HG03097 (cell line): ENCODE measurements at regions not wholly inside any gene's neighbourhood (a gene's known extent, or its start where the extent isn't known, plus 50 kb on each side); places are given as distances from the start of the nearest gene placed in this dataset.

Experiments used
- ATAC-seq: cut with Tn5 transposase; IDR thresholded peaks from one replicate; pipeline ENCODE4 v1.9.1; 2021; ENCODE audit not compliant: unreplicated experiment, low FRiP score

GRCh38 chr13:38518328-38518727 lies 168.5 kb upstream of the FREM2 start:
- no peak for ATAC-seq

DNA sequence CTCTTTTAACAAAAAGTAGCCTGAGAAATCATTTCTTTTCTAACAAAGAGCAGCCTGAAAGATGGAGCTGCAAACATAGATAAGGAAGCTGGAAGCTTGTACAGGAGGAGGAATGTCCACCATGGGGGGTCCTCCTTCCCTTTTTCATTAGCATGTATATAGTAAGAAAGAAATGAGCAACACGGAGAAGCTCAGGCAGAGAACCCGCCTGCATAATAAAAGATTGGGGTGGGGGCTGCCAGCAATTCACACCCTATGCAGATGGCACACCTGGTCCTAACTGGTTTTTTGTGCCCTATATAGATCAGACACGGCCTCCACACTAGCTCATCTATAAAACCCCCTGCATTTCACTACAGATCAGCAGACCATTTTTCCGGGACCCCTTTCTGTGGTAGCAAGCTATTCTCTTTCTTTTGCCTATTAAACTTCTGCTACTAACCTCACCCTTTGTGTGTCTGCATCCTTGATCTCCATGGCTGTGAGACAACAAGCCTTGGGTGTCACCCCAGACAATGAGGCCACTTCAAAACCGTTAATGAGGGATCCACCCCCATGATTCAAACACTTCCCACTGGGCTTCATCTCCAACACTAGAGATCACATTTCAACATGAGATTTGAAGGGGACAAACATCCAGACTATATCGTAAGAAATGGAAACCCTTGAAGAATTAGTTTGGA lies 167.5 kb upstream of the FREM2 start:
- no peak for ATAC-seq

GRCh38 chr13:38520041-38520440 lies 166.8 kb upstream of the FREM2 start:
- ATAC-seq: no peak

- ATAC-seq: no peak
Measured at GRCh38 chr13:38527140-38527539, 159.7 kb upstream of the FREM2 start.

DNA sequence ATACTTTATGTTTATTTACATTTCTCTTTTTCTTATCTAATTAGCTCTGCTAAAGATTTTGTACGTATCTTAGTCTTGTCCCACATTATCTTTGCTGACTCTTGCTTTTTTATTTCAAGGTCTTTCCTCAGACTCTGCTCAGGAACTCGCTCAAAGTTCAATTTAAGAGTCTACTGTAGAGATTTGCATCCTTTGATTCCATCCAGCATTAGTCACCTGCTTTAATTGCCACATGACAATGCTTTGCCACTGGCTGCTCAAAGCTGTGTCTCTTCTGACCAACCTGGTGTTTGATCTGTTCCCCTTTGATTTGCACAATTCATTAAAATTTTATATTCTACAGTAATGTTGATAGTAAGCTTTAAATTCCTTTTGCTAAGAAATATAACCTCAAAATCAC lies 157.9 kb upstream of the FREM2 start:
- no peak for ATAC-seq

DNA sequence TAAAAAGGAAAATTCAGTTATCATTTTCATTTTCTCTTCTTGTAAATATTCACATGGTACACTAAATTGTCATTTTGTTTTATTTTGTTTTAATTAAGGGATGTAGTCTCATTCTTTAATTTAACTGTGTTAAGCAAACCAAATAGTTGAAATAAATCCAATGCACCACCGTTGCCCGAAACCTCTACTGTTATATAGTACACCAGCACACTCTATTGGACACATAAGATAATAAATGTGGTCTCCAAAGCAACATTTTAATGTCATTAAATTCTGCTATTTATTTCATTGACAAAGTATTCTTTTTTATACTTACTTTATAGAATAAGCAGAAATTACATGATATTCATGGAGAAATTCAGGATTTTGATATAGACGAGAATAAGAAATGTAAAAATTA lies 156.4 kb upstream of the FREM2 start:
- ATAC-seq: no peak

GRCh38 chr13:38535261-38535660 lies 151.6 kb upstream of the FREM2 start:
- no peak for ATAC-seq

DNA sequence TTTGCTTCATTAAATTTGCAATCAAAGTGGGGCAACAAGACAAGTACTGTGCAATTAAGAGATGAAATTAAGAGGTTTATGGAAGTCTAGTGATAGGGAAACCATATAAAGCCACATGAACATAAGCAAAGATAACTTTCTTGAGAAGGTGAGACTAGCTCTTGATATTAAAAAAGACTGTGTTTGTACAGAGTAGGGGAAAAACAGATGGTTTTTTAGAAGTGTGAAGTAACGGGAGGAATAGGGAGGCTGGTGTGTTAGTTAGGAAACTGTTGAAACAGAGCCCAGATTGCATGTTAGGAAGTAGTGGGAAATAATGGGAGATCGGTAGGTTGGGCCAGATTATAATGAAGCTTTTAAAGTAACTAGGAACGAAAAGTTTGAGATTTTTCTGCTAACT lies 149.8 kb upstream of the FREM2 start:
- ATAC-seq: no peak

DNA sequence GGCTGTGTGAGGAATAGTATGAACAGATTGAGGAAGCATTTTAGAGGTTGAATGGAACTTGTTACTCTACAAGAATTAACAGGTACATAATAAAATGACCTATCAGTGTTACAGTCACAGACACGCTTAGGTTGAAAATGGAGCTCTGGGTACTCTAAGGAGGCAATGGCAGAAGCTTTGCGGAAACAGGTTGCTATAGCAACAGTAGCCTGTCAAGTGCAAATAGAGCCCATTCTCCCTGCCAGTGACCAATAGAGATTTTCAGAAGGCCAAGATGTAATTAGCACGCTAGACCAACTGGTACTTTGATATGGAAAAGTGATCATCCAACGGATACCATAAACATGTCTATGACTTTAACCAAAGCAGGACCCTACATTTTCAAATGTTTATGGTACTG lies 148.5 kb upstream of the FREM2 start:
- ATAC-seq: no peak

GRCh38 chr13:38539632-38540031 lies 147.2 kb upstream of the FREM2 start:
- ATAC-seq: no peak

GRCh38 chr13:38542601-38543000 lies 144.3 kb upstream of the FREM2 start:
- ATAC-seq: no peak

DNA sequence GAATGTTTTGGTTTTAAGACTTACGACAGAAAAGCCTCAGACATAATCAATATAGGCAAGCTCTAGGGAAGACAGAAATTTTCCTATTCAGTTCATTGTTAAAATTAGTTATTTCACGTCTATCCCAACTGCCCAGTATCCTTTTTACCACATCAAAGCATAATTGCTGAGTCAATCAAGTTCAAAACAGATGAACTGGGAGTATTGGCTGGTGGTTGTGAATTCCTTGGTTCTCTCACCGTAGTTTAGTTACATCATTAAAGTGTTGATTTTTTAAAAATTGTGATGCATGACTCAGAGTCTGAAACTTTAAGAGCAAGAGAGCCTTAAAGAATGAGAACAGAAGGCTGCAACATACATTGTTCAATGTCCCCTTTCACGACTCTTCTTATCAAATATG lies 143.3 kb upstream of the FREM2 start:
- no peak for ATAC-seq

DNA sequence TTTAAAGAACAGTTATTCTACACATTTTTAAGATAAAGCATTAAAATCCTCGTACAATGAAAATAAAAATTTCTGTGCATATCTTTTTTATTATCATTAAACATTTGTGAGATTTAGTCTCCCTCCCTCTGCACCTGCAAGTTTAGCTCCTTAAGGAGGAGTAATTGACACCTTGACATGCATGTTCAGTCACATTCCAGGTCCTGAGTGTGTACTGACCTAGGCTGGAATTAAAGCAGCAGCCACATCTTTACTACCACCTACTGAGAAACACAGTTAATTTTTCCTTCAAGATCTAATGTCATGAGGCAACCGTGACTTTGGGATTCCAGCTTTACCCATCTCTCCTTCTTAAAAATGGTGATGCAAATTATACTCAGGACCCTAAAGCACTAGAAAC lies 123.1 kb upstream of the FREM2 start:
- ATAC-seq: no peak

DNA sequence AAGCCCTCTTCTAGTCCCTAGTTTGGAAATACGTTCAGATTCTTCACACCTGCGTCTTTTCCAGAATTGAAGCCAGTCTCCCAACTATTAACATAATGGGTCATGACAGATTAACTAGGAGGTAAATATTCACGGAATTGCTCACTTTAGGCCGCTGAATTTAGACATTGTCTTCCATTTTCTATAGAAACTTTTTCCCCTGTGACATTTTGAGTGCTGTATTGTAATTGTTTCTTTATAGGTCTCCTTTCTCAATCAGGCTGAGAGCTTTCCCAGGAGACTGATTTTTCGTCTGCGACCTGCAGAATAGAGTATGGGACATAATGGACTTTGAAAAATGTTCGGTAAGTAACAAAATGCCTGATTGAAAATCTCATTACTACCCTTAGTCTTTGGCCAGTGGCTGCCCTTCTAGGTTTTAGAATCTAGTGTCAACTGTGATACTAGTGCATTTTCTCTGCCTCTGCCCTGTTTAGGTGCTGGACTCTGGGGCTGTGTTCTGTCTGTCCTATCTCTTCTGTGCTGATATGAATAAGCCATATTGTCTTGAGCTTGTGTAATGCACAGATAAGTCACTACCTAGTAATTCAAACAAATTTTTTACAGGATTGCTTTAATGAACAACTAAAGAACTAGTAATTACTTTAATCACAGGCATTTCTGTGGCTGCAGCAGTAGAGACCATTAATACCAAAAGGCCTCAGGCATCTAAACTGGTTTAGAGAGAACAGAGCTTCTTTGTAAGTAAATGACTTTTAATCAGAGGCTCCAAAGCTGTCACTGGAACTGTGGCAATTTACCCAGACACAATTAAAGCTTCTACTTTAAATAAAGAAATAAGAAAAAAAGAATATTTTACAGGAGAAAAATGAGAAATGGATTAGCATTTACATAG lies 122.4 kb upstream of the FREM2 start:
- ATAC-seq: no peak

- ATAC-seq: no peak
Measured at GRCh38 chr13:38566023-38566422, 120.9 kb upstream of the FREM2 start.

DNA sequence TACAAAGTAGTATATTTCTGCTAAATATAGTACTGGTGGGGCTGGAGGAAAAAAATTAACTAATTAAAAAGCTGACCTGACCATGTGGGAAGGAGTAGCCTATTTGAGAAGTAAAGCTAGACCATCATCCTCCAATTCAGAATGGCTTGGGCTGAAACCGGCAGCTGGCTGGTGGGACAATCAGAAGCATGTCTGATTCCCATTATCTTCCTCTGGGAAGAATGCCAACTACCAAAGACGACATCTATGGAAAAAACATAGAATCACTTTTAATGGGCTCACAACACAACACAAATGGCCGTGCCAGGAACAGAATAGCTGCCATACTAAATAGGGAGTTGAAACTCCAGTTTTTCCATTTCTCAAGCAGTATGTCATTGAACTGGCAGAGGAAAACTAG lies 120.4 kb upstream of the FREM2 start:
- ATAC-seq: no peak

- ATAC-seq: no peak
Measured at GRCh38 chr13:38570706-38571105, 116.2 kb upstream of the FREM2 start.

DNA sequence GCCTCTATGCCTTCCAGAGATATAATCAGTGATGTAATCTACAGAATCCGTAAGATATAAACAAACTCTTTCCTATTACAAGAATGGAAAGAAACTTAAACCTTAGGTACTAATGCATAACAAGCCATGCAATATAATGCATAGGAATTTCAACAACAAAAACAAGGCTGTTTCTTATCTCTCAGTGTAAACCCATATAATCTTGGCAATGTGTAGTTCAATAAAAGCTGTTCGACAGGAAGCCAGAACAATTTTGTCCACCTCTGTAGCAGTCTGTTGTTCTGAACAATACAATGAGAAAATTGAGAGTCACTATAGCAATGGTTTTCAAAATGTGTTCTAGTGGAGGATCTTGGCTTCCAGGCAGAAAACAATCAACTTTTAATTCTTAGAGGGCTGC lies 111.5 kb upstream of the FREM2 start:
- no peak for ATAC-seq

DNA sequence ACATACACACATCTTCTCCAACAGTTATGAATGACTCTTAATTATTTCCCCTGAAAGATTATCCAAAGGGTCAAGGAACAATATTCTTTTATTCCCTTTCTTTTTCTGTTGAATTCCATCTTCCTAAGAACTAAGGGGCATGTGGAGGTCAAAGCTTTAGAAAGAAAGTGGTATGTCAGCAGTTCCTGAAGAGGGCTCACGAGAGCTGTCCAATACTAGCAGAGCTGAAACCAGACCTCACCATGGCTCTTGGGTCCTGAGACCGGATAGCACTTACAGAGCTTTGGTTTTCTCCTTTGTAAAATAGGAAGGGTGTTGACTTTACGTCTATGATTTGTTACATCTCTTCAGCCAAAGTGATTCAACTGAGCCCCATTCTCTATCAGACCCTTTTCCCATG lies 109.8 kb upstream of the FREM2 start:
- ATAC-seq: no peak

DNA sequence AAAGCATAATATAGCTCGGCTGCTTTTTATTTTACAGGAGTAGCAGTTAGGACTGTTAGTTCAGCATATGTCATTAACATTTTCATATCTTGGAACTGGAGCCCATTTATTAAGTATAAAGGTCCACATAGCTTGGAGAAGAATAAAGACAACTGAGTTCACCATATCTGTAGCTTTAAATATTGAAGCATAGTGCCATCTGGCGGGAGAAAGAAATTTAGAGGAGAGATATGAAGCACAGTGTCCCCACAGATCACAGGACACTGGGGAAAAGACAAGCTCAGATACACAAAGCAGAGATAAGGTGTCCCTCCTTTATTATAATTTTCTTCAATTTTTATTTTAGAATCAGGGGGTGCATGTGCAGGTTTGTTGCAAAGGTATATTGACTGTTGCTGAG lies 104.7 kb upstream of the FREM2 start:
- ATAC-seq: no peak

GRCh38 chr13:38590230-38590629 lies 96.6 kb upstream of the FREM2 start:
- no peak for ATAC-seq
